Sigmoid colon (tissue), 6 donors: ENCODE measurements at regions not wholly inside any gene's neighbourhood (a gene's known extent, or its start where the extent isn't known, plus 50 kb on each side); places are given as distances from the start of the nearest gene placed in this dataset.

Experiments
- DNase-seq: peaks from one replicate; pipeline ENCODE4 v3.0.0-alpha.2; 2019
- H3K27ac ChIP-seq, 4 donors: fragments of 200-600 bp; sonication (generic); one replicate each; pipeline ENCODE4 v1.5.1; 2016 to 2019; ENCODE audit warnings: mild to moderate bottlenecking in 1 of 4
- H3K27me3 ChIP-seq, 3 donors: fragments of 200-600 bp; sonication (generic); one replicate each; pipeline ENCODE4 v1.5.1; 2019; ENCODE audit warnings: mild to moderate bottlenecking in 1 of 3
- H3K36me3 ChIP-seq, 4 donors: fragments of 200-600 bp; sonication (generic); one replicate each; pipeline ENCODE4 v1.5.1; 2016 to 2019
- H3K4me1 ChIP-seq, 4 donors: fragments of 200-600 bp; sonication (generic); one replicate each; pipeline ENCODE4 v1.5.1; 2017 to 2019
- H3K4me3 ChIP-seq, 4 donors: fragments of 200-600 bp; sonication (generic); one replicate each; pipeline ENCODE4 v1.5.1; 2017 to 2019; ENCODE audit warnings: mild to moderate bottlenecking in 2 of 4, moderate library complexity in 1 of 4
- H3K9me3 ChIP-seq, 4 donors: fragments of 200-600 bp in 3 of 4; sonication (generic) in 3 of 4; one replicate each; pipeline versions ENCODE4 v1.5.1 to v1.6.1; 2013 to 2019
- CTCF ChIP-seq, 4 experiments: fragments of 450-650 bp in 3 of 4; fragments of 200-600 bp in 1 of 4; IDR thresholded peaks; one replicate each; pipeline ENCODE4 v1.5.1; 2016 to 2019; ENCODE audit warnings: antibody characterized with exemption in 4 of 4, mild to moderate bottlenecking in 3 of 4, moderate library complexity in 2 of 4
- EP300 ChIP-seq, 4 donors: sonication (generic); formaldehyde crosslinking; IDR thresholded peaks; one replicate each; pipeline ENCODE4 v1.6.1; 2017; ENCODE audit warnings: antibody characterized with exemption in 4 of 4
- POLR2A ChIP-seq, 2 donors: fragments of 450-650 bp; IDR thresholded peaks; one replicate each; pipeline ENCODE4 v1.6.1; 2016; ENCODE audit warnings: antibody characterized with exemption in 2 of 2, mild to moderate bottlenecking in 2 of 2, moderate library complexity in 2 of 2
- POLR2AphosphoS5 ChIP-seq, 4 donors: sonication (generic); formaldehyde crosslinking; IDR thresholded peaks; one replicate each; pipeline ENCODE4 v1.6.1; 2017; ENCODE audit warnings: antibody characterized with exemption in 4 of 4
- WGBS, 2 donors: extraction: QIAGEN DNeasy Blood & Tissue Kit; methylation state at CpG; one replicate each; pipeline ENCODE4 v1.1.7; 2013; 5-methylcytosine and 5-hydroxymethylcytosine counted together
- intact Hi-C: fragments of 100-400 bp; cut with DNase I; formaldehyde crosslinking; loops from one replicate; pipeline ENCODE4 v1.15.1; 2023
- donor health status: healthy with polysubstance abuse.
- donor health status: healthy.

- Histone ChIP-seq H3K27ac (no peak overlapping the region), H3K27me3 (peaks cover 0 to 12% (median 3%) of the 10 kb centered on the region in 3 donors), H3K4me3 (no peak overlapping the region), H3K36me3 (no peaks in the 10 kb centered on the region), H3K4me1 (no peaks in the 10 kb centered on the region), H3K9me3 (no peaks in the 10 kb centered on the region)
- DNase-seq, result no peak
- WGBS, 2 donors, result 89 to 92% methylated on average over 2 of the region's 2 CpGs
- TF ChIP-seq POLR2AphosphoS5 (IDR thresholded peaks at IDR 0.05), result no peak
- intact Hi-C loops, result no loop called here
These were observed 102.9 kb upstream of the ALK start for GRCh38 chr2:30024281-30024680.

- 44 to 46% methylated on average over 23 of the region's 23 CpGs for WGBS, 2 donors
- no peak for DNase-seq
- intact Hi-C loops, result no loop called here
These were observed 105.0 kb upstream of the ALK start for GRCh38 chr2:30026091-30027055.

GRCh38 chr2:30029804-30030203, 108.4 kb upstream of the ALK start:
- Histone ChIP-seq H3K27me3 (peaks cover 0 to 12% (median 3%) of the 10 kb centered on the region in 3 donors), H3K4me3 (no peak overlapping the region), H3K4me1 (no peaks in the 10 kb centered on the region), H3K9me3 (no peaks in the 10 kb centered on the region), H3K27ac (no peak overlapping the region), H3K36me3 (no peaks in the 10 kb centered on the region)
- no peak for DNase-seq
- intact Hi-C loops, result no loop called here
- TF ChIP-seq POLR2A (IDR thresholded peaks at IDR 0.05) (no peak), EP300 (IDR thresholded peaks at IDR 0.05) (no peak), CTCF (IDR thresholded peaks at IDR 0.05) (no peak), POLR2AphosphoS5 (IDR thresholded peaks at IDR 0.05) (no peak)
- 17 to 57% methylated on average over 1 of the region's 1 CpG for WGBS, 2 donors

More at GRCh38 chr2:30026091-30027055, 105.0 kb upstream of the ALK start:
- H3K9me3 ChIP-seq, result no peaks in the 10 kb centered on the region
- no peak overlapping the region for H3K4me3 ChIP-seq
- no peaks in the 10 kb centered on the region for H3K36me3 ChIP-seq
- H3K4me1 ChIP-seq, result no peaks in the 10 kb centered on the region
- H3K27me3 ChIP-seq, result peaks cover 0 to 12% (median 3%) of the 10 kb centered on the region in 3 donors
- no peak overlapping the region for H3K27ac ChIP-seq
- TF ChIP-seq CTCF (IDR thresholded peaks at IDR 0.05) (peak in 3 of 4 experiments; percentile 25 to 50 (median 34)), POLR2A (IDR thresholded peaks at IDR 0.05) (no peak)

GRCh38 chr2:30030361-30030760, 109.0 kb upstream of the ALK start:
- Histone ChIP-seq H3K9me3 (no peaks in the 10 kb centered on the region), H3K27ac (no peak overlapping the region), H3K4me3 (no peak overlapping the region), H3K27me3 (peaks cover 0 to 12% (median 3%) of the 10 kb centered on the region in 3 donors), H3K36me3 (no peaks in the 10 kb centered on the region), H3K4me1 (no peaks in the 10 kb centered on the region)
- TF ChIP-seq POLR2A (IDR thresholded peaks at IDR 0.05), result no peak
- no peak for TF ChIP-seq EP300 (IDR thresholded peaks at IDR 0.05)
- no peak for TF ChIP-seq POLR2AphosphoS5 (IDR thresholded peaks at IDR 0.05)
- TF ChIP-seq CTCF (IDR thresholded peaks at IDR 0.05), result no peak
- DNase-seq, result no peak
- WGBS, 2 donors, result 32 to 68% methylated on average over 3 of the region's 3 CpGs
- intact Hi-C loops, result no loop called here

- no peak for DNase-seq
- no peak overlapping the region for H3K4me3 ChIP-seq
- H3K36me3 ChIP-seq, result no peaks in the 10 kb centered on the region
- peaks cover 0 to 9% (median 3%) of the 10 kb centered on the region in 3 donors for H3K27me3 ChIP-seq
- TF ChIP-seq POLR2A (IDR thresholded peaks at IDR 0.05) (no peak), CTCF (IDR thresholded peaks at IDR 0.05) (no peak), EP300 (IDR thresholded peaks at IDR 0.05) (no peak), POLR2AphosphoS5 (IDR thresholded peaks at IDR 0.05) (no peak)
- no peak overlapping the region for H3K27ac ChIP-seq
- H3K4me1 ChIP-seq, result no peaks in the 10 kb centered on the region
- intact Hi-C loops, result no loop called here
- WGBS, 2 donors, result 48 to 67% methylated on average over 5 of the region's 5 CpGs
- H3K9me3 ChIP-seq, result no peaks in the 10 kb centered on the region
These were observed 109.8 kb upstream of the ALK start for GRCh38 chr2:30031184-30031583.
